ENCODE measurements at regions not wholly inside any gene's neighbourhood (a gene's known extent, or its start where the extent isn't known, plus 50 kb on each side); places are given as distances from the start of the nearest gene placed in this dataset.
"Not testable (repeated sequence)": the region's sequence is repeated elsewhere in the genome, so short reads cannot be mapped to it uniquely, and the experiment has no call there.

GRCh38 chr2:4780679-4781078 lies 911.5 kb upstream of the SOX11 start:
- TF ChIP-seq CTCF (IDR thresholded peaks at IDR 0.05; ENCODE audit: insufficient read depth, low read length, poor library complexity, severe bottlenecking): no peak
- Histone ChIP-seq H3K27me3 (ENCODE audit: control insufficient read depth, insufficient read depth, low read length) (no peaks in the 10 kb centered on the region), H3K4me3 (ENCODE audit: low read depth, low read length) (no peak overlapping the region), H3K36me3 (ENCODE audit: control insufficient read depth, insufficient read depth, low read length) (no peaks in the 10 kb centered on the region)
- no peak for DNase-seq (ENCODE audit: low read depth)

- no peak for DNase-seq (ENCODE audit: low read depth)
- Histone ChIP-seq H3K4me3 (ENCODE audit: low read depth, low read length) (no peak overlapping the region), H3K27me3 (ENCODE audit: control insufficient read depth, insufficient read depth, low read length) (no peaks in the 10 kb centered on the region), H3K36me3 (ENCODE audit: control insufficient read depth, insufficient read depth, low read length) (no peaks in the 10 kb centered on the region)
- no peak for TF ChIP-seq CTCF (IDR thresholded peaks at IDR 0.05; ENCODE audit: insufficient read depth, low read length, poor library complexity, severe bottlenecking)
Measured at GRCh38 chr2:4782647-4783046, 909.5 kb upstream of the SOX11 start.

- no peak for TF ChIP-seq CTCF (IDR thresholded peaks at IDR 0.05; ENCODE audit: insufficient read depth, low read length, poor library complexity, severe bottlenecking)
- Histone ChIP-seq H3K4me3 (ENCODE audit: low read depth, low read length) (no peak overlapping the region), H3K36me3 (ENCODE audit: control insufficient read depth, insufficient read depth, low read length) (no peaks in the 10 kb centered on the region), H3K27me3 (ENCODE audit: control insufficient read depth, insufficient read depth, low read length) (no peaks in the 10 kb centered on the region)
- no peak for DNase-seq (ENCODE audit: low read depth)
Measured at GRCh38 chr2:4791488-4791887, 900.7 kb upstream of the SOX11 start.

GRCh38 chr2:4792126-4792525 lies 900.1 kb upstream of the SOX11 start:
- DNase-seq (ENCODE audit: low read depth): no peak
- Histone ChIP-seq H3K4me3 (ENCODE audit: low read depth, low read length) (no peak overlapping the region), H3K27me3 (ENCODE audit: control insufficient read depth, insufficient read depth, low read length) (no peaks in the 10 kb centered on the region), H3K36me3 (ENCODE audit: control insufficient read depth, insufficient read depth, low read length) (no peaks in the 10 kb centered on the region)
- TF ChIP-seq CTCF (IDR thresholded peaks at IDR 0.05; ENCODE audit: insufficient read depth, low read length, poor library complexity, severe bottlenecking): no peak

GRCh38 chr2:4803396-4803795 lies 888.8 kb upstream of the SOX11 start:
- H3K36me3 ChIP-seq (ENCODE audit: control insufficient read depth, insufficient read depth, low read length): no peaks in the 10 kb centered on the region
- H3K4me3 ChIP-seq (ENCODE audit: low read depth, low read length): no peak overlapping the region
- no peak for DNase-seq (ENCODE audit: low read depth)
- no peaks in the 10 kb centered on the region for H3K27me3 ChIP-seq (ENCODE audit: control insufficient read depth, insufficient read depth, low read length)
- TF ChIP-seq CTCF (IDR thresholded peaks at IDR 0.05; ENCODE audit: insufficient read depth, low read length, poor library complexity, severe bottlenecking): no peak

GRCh38 chr2:4814137-4814536 lies 878.0 kb upstream of the SOX11 start:
- H3K36me3 ChIP-seq (ENCODE audit: control insufficient read depth, insufficient read depth, low read length); H3K4me3 ChIP-seq (ENCODE audit: low read depth, low read length); DNase-seq (ENCODE audit: low read depth): not testable (repeated sequence)

More at GRCh38 chr2:4814137-4814536, 878.0 kb upstream of the SOX11 start:
- not testable (repeated sequence) for H3K27me3 ChIP-seq (ENCODE audit: control insufficient read depth, insufficient read depth, low read length)
